Breast epithelium (tissue), 4 donors: ENCODE measurements at regions not wholly inside any gene's neighbourhood (a gene's known extent, or its start where the extent isn't known, plus 50 kb on each side); places are given as distances from the start of the nearest gene placed in this dataset.

ENCODE experiments used
- DNase-seq, 2 donors: peaks; one replicate each; pipeline ENCODE4 v3.0.0-alpha.2; 2019; ENCODE audit warnings: low spot score in 2 of 2
- H3K27ac ChIP-seq, 2 donors: fragments of 200-600 bp; sonication (generic) in 1 of 2; one replicate each; pipeline ENCODE4 v1.5.1; 2016 to 2019; ENCODE audit warnings: mild to moderate bottlenecking in 1 of 2
- H3K27me3 ChIP-seq, 2 donors: fragments of 200-600 bp; sonication (generic) in 1 of 2; one replicate each; pipeline versions ENCODE4 v1.5.1 to v1.6.0; 2017 to 2019; ENCODE audit warnings: control low read depth in 1 of 2, mild to moderate bottlenecking in 1 of 2
- H3K36me3 ChIP-seq: fragments of 200-600 bp; one replicate; pipeline ENCODE4 v1.5.1; 2019
- H3K4me1 ChIP-seq, 2 donors: fragments of 200-600 bp; sonication (generic); one replicate each; pipeline ENCODE4 v1.5.1; 2016 to 2019; ENCODE audit warnings: control low read depth in 1 of 2
- H3K4me3 ChIP-seq, 3 donors: fragments of 200-600 bp; sonication (generic); 1 replicate in 2 of 3; 2 replicates in 1 of 3; pipeline ENCODE4 v1.5.1; 2016 to 2019; ENCODE audit warnings: mild to moderate bottlenecking in 3 of 3, moderate library complexity in 2 of 3
- H3K9me3 ChIP-seq, 2 donors: fragments of 200-600 bp; sonication (generic) in 1 of 2; one replicate each; pipeline ENCODE4 v1.5.1; 2016 to 2019; ENCODE audit warnings: control low read depth in 1 of 2
- POLR2A ChIP-seq: fragments of 450-650 bp; IDR thresholded peaks from one replicate; pipeline ENCODE4 v1.6.1; 2016; ENCODE audit warnings: antibody characterized with exemption, mild to moderate bottlenecking, moderate library complexity
- POLR2AphosphoS5 ChIP-seq, 3 donors: sonication (generic); formaldehyde crosslinking; IDR thresholded peaks; one replicate each; pipeline ENCODE4 v1.6.1; 2017; ENCODE audit warnings: antibody characterized with exemption in 3 of 3
- intact Hi-C: fragments of 100-400 bp; cut with DNase I; formaldehyde crosslinking; loops from one replicate; pipeline ENCODE4 v1.15.1; 2023; ENCODE audit warnings: low total_unique reads
- TF ChIP-seq, protein P1 (sequence below), 3 donors: fragments of 450-650 bp; IDR thresholded peaks; one replicate each; pipeline ENCODE4 v1.5.1; 2016 to 2017; ENCODE audit warnings: antibody characterized with exemption in 3 of 3, mild to moderate bottlenecking in 3 of 3, moderate library complexity in 3 of 3

- intact Hi-C loops = no loop called here
- Histone ChIP-seq H3K9me3 (peaks cover 0 to 17% of the 10 kb centered on the region in 2 donors), H3K27ac (no peak overlapping the region), H3K36me3 (no peaks in the 10 kb centered on the region), H3K4me3 (no peak overlapping the region), H3K4me1 (no peaks in the 10 kb centered on the region), H3K27me3 (no peaks in the 10 kb centered on the region)
- DNase-seq = no peak
- TF ChIP-seq POLR2A (no peak), POLR2AphosphoS5 (IDR thresholded peaks at IDR 0.05) (no peak)
- TF ChIP-seq, protein P1, sequence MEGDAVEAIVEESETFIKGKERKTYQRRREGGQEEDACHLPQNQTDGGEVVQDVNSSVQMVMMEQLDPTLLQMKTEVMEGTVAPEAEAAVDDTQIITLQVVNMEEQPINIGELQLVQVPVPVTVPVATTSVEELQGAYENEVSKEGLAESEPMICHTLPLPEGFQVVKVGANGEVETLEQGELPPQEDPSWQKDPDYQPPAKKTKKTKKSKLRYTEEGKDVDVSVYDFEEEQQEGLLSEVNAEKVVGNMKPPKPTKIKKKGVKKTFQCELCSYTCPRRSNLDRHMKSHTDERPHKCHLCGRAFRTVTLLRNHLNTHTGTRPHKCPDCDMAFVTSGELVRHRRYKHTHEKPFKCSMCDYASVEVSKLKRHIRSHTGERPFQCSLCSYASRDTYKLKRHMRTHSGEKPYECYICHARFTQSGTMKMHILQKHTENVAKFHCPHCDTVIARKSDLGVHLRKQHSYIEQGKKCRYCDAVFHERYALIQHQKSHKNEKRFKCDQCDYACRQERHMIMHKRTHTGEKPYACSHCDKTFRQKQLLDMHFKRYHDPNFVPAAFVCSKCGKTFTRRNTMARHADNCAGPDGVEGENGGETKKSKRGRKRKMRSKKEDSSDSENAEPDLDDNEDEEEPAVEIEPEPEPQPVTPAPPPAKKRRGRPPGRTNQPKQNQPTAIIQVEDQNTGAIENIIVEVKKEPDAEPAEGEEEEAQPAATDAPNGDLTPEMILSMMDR (IDR thresholded peaks at IDR 0.05) = no peak
These were observed 351.8 kb downstream of the GABRB3 start for GRCh38 chr15:26421065-26421464.

DNA sequence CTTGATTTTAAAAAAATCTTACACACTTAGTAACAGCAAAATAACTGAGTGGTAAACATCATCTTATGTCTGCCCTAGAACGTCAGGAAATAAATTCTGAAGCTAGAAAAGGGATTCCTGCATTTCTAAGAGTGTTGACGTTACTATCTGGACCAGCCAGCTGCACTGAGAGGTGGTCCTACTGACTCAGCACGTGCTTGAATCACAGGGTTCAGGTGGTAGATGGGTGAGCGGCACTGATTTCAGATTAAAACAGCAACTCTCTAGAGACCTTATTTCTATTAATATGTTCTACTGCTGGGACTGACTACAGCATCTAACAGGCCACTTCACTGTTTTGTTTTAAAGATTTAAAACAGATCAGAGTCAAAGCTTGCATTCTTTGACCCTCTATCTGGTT is 377.2 kb downstream of the GABRB3 start:
- no peaks in the 10 kb centered on the region for H3K27me3 ChIP-seq
- no peaks in the 10 kb centered on the region for H3K4me1 ChIP-seq
- no peak for DNase-seq
- no peaks in the 10 kb centered on the region for H3K9me3 ChIP-seq
- no peak overlapping the region for H3K27ac ChIP-seq
- TF ChIP-seq, protein P1 (IDR thresholded peaks at IDR 0.05) = no peak
- TF ChIP-seq POLR2A (no peak), POLR2AphosphoS5 (IDR thresholded peaks at IDR 0.05) (no peak)
- no peaks in the 10 kb centered on the region for H3K36me3 ChIP-seq
- no peak overlapping the region for H3K4me3 ChIP-seq
- intact Hi-C loops = no loop called here

DNA sequence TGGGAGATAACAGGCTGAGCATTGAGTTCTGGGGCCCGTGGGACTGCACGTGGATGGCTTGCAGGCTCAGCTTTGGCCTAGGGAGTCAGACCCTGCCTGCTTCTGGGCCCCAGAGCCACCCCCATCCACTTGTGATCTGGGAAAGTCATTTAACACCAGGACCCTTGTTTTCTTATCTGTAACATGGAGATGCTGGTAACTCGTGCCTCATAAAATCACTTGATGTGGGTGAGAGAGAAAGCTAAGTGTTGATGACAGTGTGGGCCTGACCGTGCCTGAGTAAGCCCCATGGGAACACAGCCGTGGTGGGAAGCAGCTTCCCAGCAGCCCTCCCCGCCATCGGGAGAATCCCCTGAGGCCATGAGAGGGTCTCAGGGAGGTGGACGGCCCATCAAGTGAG is 378.1 kb downstream of the GABRB3 start:
- no peaks in the 10 kb centered on the region for H3K9me3 ChIP-seq
- H3K36me3 ChIP-seq = no peaks in the 10 kb centered on the region
- TF ChIP-seq POLR2AphosphoS5 (IDR thresholded peaks at IDR 0.05) (no peak), POLR2A (no peak)
- TF ChIP-seq, protein P1 (IDR thresholded peaks at IDR 0.05) = no peak
- no peaks in the 10 kb centered on the region for H3K27me3 ChIP-seq
- no peak overlapping the region for H3K4me3 ChIP-seq
- DNase-seq = no peak
- H3K4me1 ChIP-seq = no peaks in the 10 kb centered on the region
- intact Hi-C loops = no loop called here
- no peak overlapping the region for H3K27ac ChIP-seq

DNA sequence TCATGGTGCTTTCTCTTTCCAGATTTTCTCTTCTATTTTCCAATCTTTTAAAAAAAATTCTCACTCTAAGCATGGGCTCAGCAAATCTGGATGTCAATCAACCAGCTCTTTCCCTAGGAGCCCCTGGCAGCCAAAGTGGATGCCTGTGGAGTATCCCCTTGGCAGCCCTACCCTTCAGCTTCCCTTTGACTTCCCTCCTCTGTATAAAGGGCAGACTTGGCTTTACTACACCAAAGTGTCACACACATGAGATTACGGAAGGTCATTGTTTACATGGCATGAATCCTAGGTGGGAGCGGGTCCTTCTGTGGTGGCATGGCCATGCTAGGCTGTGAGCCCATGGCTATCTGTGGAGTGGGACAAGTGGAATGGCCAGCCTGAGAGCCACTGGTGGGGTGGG is 379.9 kb downstream of the GABRB3 start:
- Histone ChIP-seq H3K4me1 (no peaks in the 10 kb centered on the region), H3K9me3 (no peaks in the 10 kb centered on the region), H3K27me3 (no peaks in the 10 kb centered on the region), H3K36me3 (no peaks in the 10 kb centered on the region), H3K27ac (no peak overlapping the region), H3K4me3 (no peak overlapping the region)
- TF ChIP-seq POLR2A (no peak), POLR2AphosphoS5 (IDR thresholded peaks at IDR 0.05) (no peak)
- TF ChIP-seq, protein P1 (IDR thresholded peaks at IDR 0.05) = no peak
- DNase-seq = no peak
- intact Hi-C loops = no loop called here

DNA sequence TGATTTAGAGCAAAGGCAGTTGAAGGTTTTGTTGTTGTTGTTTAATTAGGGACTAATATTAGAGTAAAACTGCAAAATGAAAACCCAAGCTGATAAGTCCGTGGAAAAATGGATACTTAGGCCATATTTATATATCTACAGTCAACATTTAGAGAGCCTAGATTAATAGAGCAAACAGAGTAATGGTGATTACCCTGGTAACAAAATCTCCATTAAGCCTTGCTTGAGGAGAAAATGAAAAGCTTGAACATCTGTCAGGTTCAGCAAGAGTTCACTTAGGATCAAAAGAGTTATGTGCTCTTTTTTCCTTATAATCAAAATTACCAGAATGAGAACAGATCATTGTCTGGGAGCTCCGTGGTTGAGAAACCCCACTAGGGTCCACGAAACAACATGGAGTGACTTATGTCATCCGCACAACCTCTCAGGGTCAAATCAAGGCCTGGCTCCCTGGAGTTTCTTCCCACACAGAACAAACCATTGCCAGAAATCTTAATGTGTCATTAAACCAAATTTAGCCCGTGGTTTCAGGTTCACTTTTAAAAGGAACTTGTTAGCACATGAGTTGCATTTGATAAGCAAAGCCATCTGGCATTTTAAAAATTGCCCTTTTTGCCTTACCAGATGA is 381.2 kb downstream of the GABRB3 start:
- intact Hi-C loops = no loop called here
- Histone ChIP-seq H3K36me3 (no peaks in the 10 kb centered on the region), H3K4me1 (no peaks in the 10 kb centered on the region), H3K27me3 (no peaks in the 10 kb centered on the region), H3K4me3 (no peak overlapping the region), H3K9me3 (no peaks in the 10 kb centered on the region), H3K27ac (no peak overlapping the region)
- DNase-seq = no peak
- TF ChIP-seq, protein P1 (IDR thresholded peaks at IDR 0.05) = no peak
- no peak for TF ChIP-seq POLR2AphosphoS5 (IDR thresholded peaks at IDR 0.05)
- no peak for TF ChIP-seq POLR2A
